Endothelial cell of umbilical vein (primary cell): ENCODE measurements at regions not wholly inside any gene's neighbourhood (a gene's known extent, or its start where the extent isn't known, plus 50 kb on each side); places are given as distances from the start of the nearest gene placed in this dataset.

Experiments used
- BruUV-seq: library from RNA; stranded (reverse); fragments of 400-500 nt; replicated peaks from 2 replicates; lab custom pipeline; 2021; lab: Mats Ljungman, UMichigan
- CTCF ChIA-PET: fragments of 300-600, 350-600 bp; sonication (Branson Sonifier 250); formaldehyde crosslinking; loops from one replicate; lab custom pipeline; 2021; ENCODE audit warnings: antibody characterized with exemption, inconsistent platforms; lab: Charles Lee
- POLR2A ChIA-PET: fragments of 300-600, 350-600 bp; sonication (Branson Sonifier 250); formaldehyde crosslinking; loops from one replicate; lab custom pipeline; 2021; ENCODE audit warnings: antibody characterized with exemption, inconsistent platforms; lab: Charles Lee
- DNase-seq: peaks from one replicate; pipeline ENCODE4 v3.0.0-alpha.2; 2011; ENCODE audit warnings: low read depth, low spot score
- FAIRE-seq: peaks from 2 replicates; lab custom pipeline; 2011; peaks lifted over from hg19 to GRCh38; lab: Jason Lieb, UNC
- H2AFZ ChIP-seq: 2 replicates; pipeline ENCODE4 v1.6.0; 2012; ENCODE audit warnings: low read depth, low read length, control low read depth, inconsistent platforms
- H3K27ac ChIP-seq: 2 replicates; pipeline ENCODE4 v1.5.1; 2011; ENCODE audit warnings: low read depth, mild to moderate bottlenecking, control low read depth, low read length, moderate library complexity; ENCODE audit not compliant: insufficient read depth
- H3K27me3 ChIP-seq, 2 experiments: 2 replicates each; pipeline versions ENCODE4 v1.6.0 to v1.6.1; 2011; ENCODE audit warnings: low read length in 2 of 2, mixed read lengths in 1 of 2; ENCODE audit not compliant: control insufficient read depth in 2 of 2, insufficient read depth in 2 of 2
- H3K36me3 ChIP-seq, 2 experiments: 2 replicates in 1 of 2; 3 replicates in 1 of 2; pipeline ENCODE4 v1.5.1; 2011; ENCODE audit warnings: low read length in 2 of 2, mild to moderate bottlenecking in 1 of 2, moderate library complexity in 1 of 2; ENCODE audit not compliant: control insufficient read depth in 2 of 2, insufficient read depth in 2 of 2; ENCODE audit errors: extremely low read depth in 1 of 2
- H3K4me1 ChIP-seq: 3 replicates; pipeline ENCODE4 v1.5.1; 2011; ENCODE audit warnings: mild to moderate bottlenecking, low read length; ENCODE audit not compliant: control insufficient read depth, insufficient read depth; ENCODE audit errors: extremely low read depth
- H3K4me2 ChIP-seq: 2 replicates; pipeline ENCODE4 v1.6.1; 2011; ENCODE audit warnings: low read length, control low read depth, mixed read lengths; ENCODE audit not compliant: insufficient read depth
- H3K4me3 ChIP-seq, 3 experiments: fragments of 200-600 bp in 1 of 3; sonication (generic), shearing (Covaris generic) in 1 of 3; replicated peaks in 1 of 3; 2 replicates each; pipeline ENCODE4 v1.5.1; 2011 to 2016; ENCODE audit warnings: control low read depth in 3 of 3, low read length in 3 of 3, mild to moderate bottlenecking in 2 of 3, inconsistent platforms in 1 of 3, low read depth in 1 of 3, moderate library complexity in 1 of 3; ENCODE audit not compliant: insufficient read depth in 1 of 3
- H3K79me2 ChIP-seq: 2 replicates; pipeline ENCODE4 v1.6.0; 2012; ENCODE audit warnings: low read length, inconsistent platforms; ENCODE audit not compliant: control insufficient read depth, insufficient read depth
- H3K9ac ChIP-seq: replicated peaks from 2 replicates; pipeline ENCODE3; 2011; ENCODE audit warnings: low read length, control low read depth; ENCODE audit not compliant: insufficient read depth; ENCODE audit errors: extremely low read depth
- H3K9me1 ChIP-seq: replicated peaks from 3 replicates; pipeline ENCODE4 v1.6.0; 2011; ENCODE audit warnings: mild to moderate bottlenecking, low read length; ENCODE audit not compliant: control insufficient read depth, insufficient read depth; ENCODE audit errors: extremely low read depth
- H3K9me3 ChIP-seq: replicated peaks from 2 replicates; pipeline ENCODE4 v1.5.1; 2012; ENCODE audit warnings: low read length, inconsistent platforms; ENCODE audit not compliant: control insufficient read depth, insufficient read depth
- H4K20me1 ChIP-seq: replicated peaks from 2 replicates; pipeline ENCODE3; 2011; ENCODE audit warnings: mild to moderate bottlenecking, low read length; ENCODE audit not compliant: control insufficient read depth, insufficient read depth; ENCODE audit errors: extremely low read depth
- EZH2 ChIP-seq: IDR thresholded peaks from 2 replicates; pipeline ENCODE4 v1.6.1; 2012; ENCODE audit warnings: borderline replicate concordance, low read depth, mild to moderate bottlenecking, moderate library complexity, low read length, inconsistent platforms; ENCODE audit not compliant: severe bottlenecking
- FOS ChIP-seq: IDR thresholded peaks from 2 replicates; pipeline ENCODE4 v1.6.1; 2011; ENCODE audit warnings: mild to moderate bottlenecking, low read length, moderate library complexity, borderline replicate concordance; ENCODE audit not compliant: insufficient read depth
- JUN ChIP-seq: IDR thresholded peaks from 2 replicates; pipeline ENCODE4 v1.6.1; 2011; ENCODE audit warnings: borderline replicate concordance, low read depth; ENCODE audit not compliant: insufficient read length, insufficient read depth
- MAX ChIP-seq: IDR thresholded peaks from 2 replicates; pipeline ENCODE4 v1.6.1; 2011; ENCODE audit not compliant: insufficient read depth, insufficient read length
- dilution Hi-C: fragments of 300-500 bp; cut with MboI; formaldehyde crosslinking; loops from one replicate; pipeline ENCODE4 v1.15.0; 2019; ENCODE audit warnings: low sequenced_read_pairs; ENCODE audit not compliant: extremely low pct_ligation_motif_present
- intact Hi-C: fragments of 100-400 bp; cut with micrococcal nuclease; formaldehyde crosslinking; loops from one replicate; pipeline ENCODE4 v1.10.0; 2022
- TF ChIP-seq, protein P1 (sequence below), 2 donors: IDR thresholded peaks; 1 replicate in 1 of 2; 2 replicates in 1 of 2; pipeline ENCODE4 v1.5.1; 2011; ENCODE audit warnings: low read length in 2 of 2, mild to moderate bottlenecking in 2 of 2, moderate library complexity in 2 of 2, control low read depth in 1 of 2, inconsistent platforms in 1 of 2, low read depth in 1 of 2; ENCODE audit not compliant: insufficient read depth in 1 of 2; ENCODE audit errors: extremely low read depth in 1 of 2

DNA sequence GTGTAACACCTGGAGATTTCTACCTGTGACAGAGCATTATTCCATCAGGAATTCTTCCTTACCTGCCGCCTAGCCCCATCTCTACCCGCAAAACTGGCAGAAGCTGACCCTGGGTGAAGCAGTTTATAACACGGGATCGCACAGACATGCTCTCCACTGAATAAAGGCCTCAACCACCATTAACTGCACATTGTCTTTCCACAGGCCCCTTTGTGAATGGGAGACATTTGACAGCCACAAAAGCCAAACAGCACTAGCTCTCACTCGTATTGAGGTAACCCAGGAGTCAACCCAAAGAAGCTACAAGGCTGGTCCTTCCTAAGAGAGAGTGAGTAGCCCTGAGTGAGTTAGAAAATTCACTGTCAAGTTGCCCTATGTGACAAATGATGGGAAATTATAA is 135.6 kb downstream of the RCN1 start:
- H3K4me2 ChIP-seq, result no peak overlapping the region
- no peak overlapping the region for H3K9ac ChIP-seq
- H4K20me1 ChIP-seq, result no peaks in the 10 kb centered on the region
- intact Hi-C loops (no loop called here), dilution Hi-C loops (no loop called here)
- no peak overlapping the region for H2AFZ ChIP-seq
- no peaks in the 10 kb centered on the region for H3K79me2 ChIP-seq
- no peaks in the 10 kb centered on the region for H3K9me3 ChIP-seq
- H3K4me3 ChIP-seq, result no peak overlapping the region
- H3K27me3 ChIP-seq, result no peaks in the 10 kb centered on the region
- H3K9me1 ChIP-seq, result no peaks in the 10 kb centered on the region
- BruUV-seq, result no TSS peak
- POLR2A ChIA-PET, result no interaction called here
- CTCF ChIA-PET, result no interaction called here
- no peak for TF ChIP-seq MAX
- no peak for TF ChIP-seq FOS
- TF ChIP-seq, protein P1, sequence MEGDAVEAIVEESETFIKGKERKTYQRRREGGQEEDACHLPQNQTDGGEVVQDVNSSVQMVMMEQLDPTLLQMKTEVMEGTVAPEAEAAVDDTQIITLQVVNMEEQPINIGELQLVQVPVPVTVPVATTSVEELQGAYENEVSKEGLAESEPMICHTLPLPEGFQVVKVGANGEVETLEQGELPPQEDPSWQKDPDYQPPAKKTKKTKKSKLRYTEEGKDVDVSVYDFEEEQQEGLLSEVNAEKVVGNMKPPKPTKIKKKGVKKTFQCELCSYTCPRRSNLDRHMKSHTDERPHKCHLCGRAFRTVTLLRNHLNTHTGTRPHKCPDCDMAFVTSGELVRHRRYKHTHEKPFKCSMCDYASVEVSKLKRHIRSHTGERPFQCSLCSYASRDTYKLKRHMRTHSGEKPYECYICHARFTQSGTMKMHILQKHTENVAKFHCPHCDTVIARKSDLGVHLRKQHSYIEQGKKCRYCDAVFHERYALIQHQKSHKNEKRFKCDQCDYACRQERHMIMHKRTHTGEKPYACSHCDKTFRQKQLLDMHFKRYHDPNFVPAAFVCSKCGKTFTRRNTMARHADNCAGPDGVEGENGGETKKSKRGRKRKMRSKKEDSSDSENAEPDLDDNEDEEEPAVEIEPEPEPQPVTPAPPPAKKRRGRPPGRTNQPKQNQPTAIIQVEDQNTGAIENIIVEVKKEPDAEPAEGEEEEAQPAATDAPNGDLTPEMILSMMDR (IDR thresholded peaks at IDR 0.05; ENCODE audit: extremely low read depth in 1 of 2, insufficient read depth in 1 of 2, low read depth in 1 of 2, low read length in 2 of 2), result no peak
- TF ChIP-seq EZH2, result no peak
- no peak for TF ChIP-seq JUN
- H3K36me3 ChIP-seq, result no peaks in the 10 kb centered on the region
- FAIRE-seq, result no peak
- no peak overlapping the region for H3K27ac ChIP-seq
- H3K4me1 ChIP-seq, result no peaks in the 10 kb centered on the region
- no peak for DNase-seq
